ENCODE measurements at regions not wholly inside any gene's neighbourhood (a gene's known extent, or its start where the extent isn't known, plus 50 kb on each side); places are given as distances from the start of the nearest gene placed in this dataset.
"Not testable (repeated sequence)": the region's sequence is repeated elsewhere in the genome, so short reads cannot be mapped to it uniquely, and the experiment has no call there.

- DNase-seq (ENCODE audit: low read depth in 3 of 3) = no peak
Observed at GRCh38 chr5:154624341-154624740, 130.8 kb upstream of the LARP1 start.

- no peak for DNase-seq (ENCODE audit: low read depth in 3 of 3)
Observed at GRCh38 chr5:154620411-154620810, 134.8 kb upstream of the LARP1 start.

- DNase-seq (ENCODE audit: low read depth in 3 of 3) = no peak
Observed at GRCh38 chr5:154618696-154619095, 136.5 kb upstream of the LARP1 start.

- DNase-seq (ENCODE audit: low read depth in 3 of 3) = no peak
Observed at GRCh38 chr5:154614595-154614994, 136.6 kb upstream of the HAND1 start.

GRCh38 chr5:154614125-154614524 lies 136.1 kb upstream of the HAND1 start:
- DNase-seq (ENCODE audit: low read depth in 3 of 3) = no peak

- no peak for DNase-seq (ENCODE audit: low read depth in 3 of 3)
Observed at GRCh38 chr5:154612666-154613065, 134.6 kb upstream of the HAND1 start.

- no peak for DNase-seq (ENCODE audit: low read depth in 3 of 3)
Observed at GRCh38 chr5:154611341-154611767, 133.3 kb upstream of the HAND1 start.

- DNase-seq (ENCODE audit: low read depth in 3 of 3) = peak in 2 of 3 experiments; percentile 15 to 39
Observed at GRCh38 chr5:154610321-154611154, 132.5 kb upstream of the HAND1 start.

GRCh38 chr5:154609251-154609650 lies 131.2 kb upstream of the HAND1 start:
- no peak for DNase-seq (ENCODE audit: low read depth in 3 of 3)

GRCh38 chr5:154608531-154609011 lies 130.5 kb upstream of the HAND1 start:
- DNase-seq (ENCODE audit: low read depth in 3 of 3) = no peak

- no peak for DNase-seq (ENCODE audit: low read depth in 3 of 3)
Observed at GRCh38 chr5:154607746-154608145, 129.7 kb upstream of the HAND1 start.

GRCh38 chr5:154606246-154606645 lies 128.2 kb upstream of the HAND1 start:
- no peak for DNase-seq (ENCODE audit: low read depth in 3 of 3)

GRCh38 chr5:154603953-154604679 lies 126.1 kb upstream of the HAND1 start:
- no peak for DNase-seq (ENCODE audit: low read depth in 3 of 3)

- no peak for DNase-seq (ENCODE audit: low read depth in 3 of 3)
Observed at GRCh38 chr5:154603485-154603884, 125.5 kb upstream of the HAND1 start.

GRCh38 chr5:154603011-154603410 lies 125.0 kb upstream of the HAND1 start:
- no peak for DNase-seq (ENCODE audit: low read depth in 3 of 3)

GRCh38 chr5:154601014-154601413 lies 123.0 kb upstream of the HAND1 start:
- DNase-seq (ENCODE audit: low read depth in 3 of 3) = no peak

GRCh38 chr5:154598021-154598420 lies 120.0 kb upstream of the HAND1 start:
- DNase-seq (ENCODE audit: low read depth in 3 of 3) = no peak

GRCh38 chr5:154596844-154597243 lies 118.8 kb upstream of the HAND1 start:
- DNase-seq (ENCODE audit: low read depth in 3 of 3) = not testable (repeated sequence)

- DNase-seq (ENCODE audit: low read depth in 3 of 3) = no peak
Observed at GRCh38 chr5:154595662-154596061, 117.6 kb upstream of the HAND1 start.

GRCh38 chr5:154593796-154594195 lies 115.8 kb upstream of the HAND1 start:
- no peak for DNase-seq (ENCODE audit: low read depth in 3 of 3)

- no peak for DNase-seq (ENCODE audit: low read depth in 3 of 3)
Observed at GRCh38 chr5:154593071-154593470, 115.0 kb upstream of the HAND1 start.

GRCh38 chr5:154590093-154590724 lies 112.2 kb upstream of the HAND1 start:
- DNase-seq (ENCODE audit: low read depth in 3 of 3) = no peak

Data from stimulated activated CD4-positive, alpha-beta T cell treated with anti-CD3 and anti-CD28 coated beads, TNF-alpha, amount 100 ng/mL, for 4 hours (primary cell).